K562 (cell line): ENCODE measurements at regions not wholly inside any gene's neighbourhood (a gene's known extent, or its start where the extent isn't known, plus 50 kb on each side); places are given as distances from the start of the nearest gene placed in this dataset.

Experiments
- ATAC-seq: fragments of 200-7000 bp; cut with Tn5 transposase; 3 replicates; pipeline ENCODE4 v1.9.1; 2020; ENCODE audit warnings: moderate library complexity
- BruUV-seq: library from RNA; stranded (reverse); fragments of 400-500 nt; replicated peaks from 2 replicates; lab custom pipeline; 2021; lab: Mats Ljungman, UMichigan
- CTCF ChIA-PET: fragments of 300-600 bp; formaldehyde crosslinking; extraction: SDS; loops from one replicate; lab custom pipeline; 2021; ENCODE audit warnings: low intra/inter-chr PET ratio; lab: Yijun Ruan, JAX
- POLR2A ChIA-PET: fragments of 300-600, 350-650 bp; sonication (Branson Sonifier 250); formaldehyde crosslinking; extraction: SDS; loops from one replicate; lab custom pipeline; 2021; ENCODE audit warnings: antibody characterized with exemption, inconsistent platforms; lab: Yijun Ruan, JAX
- DNase-seq, 4 experiments: peaks; one replicate each; pipeline versions ENCODE4 v3.0.0 to v3.0.0-alpha.2; 2011 to 2018; ENCODE audit warnings: low spot score in 3 of 4, mixed read lengths in 3 of 4; ENCODE audit errors: extremely low read depth in 1 of 4
- FAIRE-seq: peaks from 2 replicates; lab custom pipeline; 2011; peaks lifted over from hg19 to GRCh38; lab: Jason Lieb, UNC
- H2AFZ ChIP-seq: 2 replicates; pipeline ENCODE4 v1.6.0; 2011; ENCODE audit warnings: low read depth, low read length, control low read depth, inconsistent platforms
- H3K27ac ChIP-seq: fragments of 200-600 bp; 3 replicates; pipeline ENCODE4 v1.8.0; 2011; ENCODE audit warnings: low read depth, mild to moderate bottlenecking, control low read depth, inconsistent platforms, low read length, moderate library complexity, mixed read lengths; ENCODE audit errors: extremely low read depth
- H3K27me3 ChIP-seq, 2 experiments: fragments of 300-600 bp in 1 of 2; 2 replicates in 1 of 2; 3 replicates in 1 of 2; pipeline versions ENCODE4 v1.6.0 to v1.8.0; 2011; ENCODE audit warnings: inconsistent platforms in 2 of 2, low read length in 2 of 2, mild to moderate bottlenecking in 1 of 2, mixed read lengths in 1 of 2, moderate library complexity in 1 of 2; ENCODE audit not compliant: control insufficient read depth in 2 of 2, insufficient read depth in 2 of 2
- H3K36me3 ChIP-seq: fragments of 300-600 bp; 3 replicates; pipeline ENCODE4 v1.8.0; 2011; ENCODE audit warnings: mild to moderate bottlenecking, low read length, inconsistent platforms; ENCODE audit not compliant: control insufficient read depth, insufficient read depth
- H3K4me1 ChIP-seq, 2 experiments: fragments of 200-600 bp in 1 of 2; replicated peaks in 1 of 2; 2 replicates in 1 of 2; 3 replicates in 1 of 2; pipeline versions ENCODE4 v1.5.1 to v1.8.0; 2011; ENCODE audit warnings: inconsistent platforms in 2 of 2, low read length in 2 of 2, mild to moderate bottlenecking in 1 of 2, mixed read lengths in 1 of 2, moderate library complexity in 1 of 2; ENCODE audit not compliant: control insufficient read depth in 2 of 2, insufficient read depth in 2 of 2
- H3K4me2 ChIP-seq: 2 replicates; pipeline ENCODE4 v1.6.1; 2011; ENCODE audit warnings: low read length, control low read depth, inconsistent platforms, mixed read lengths; ENCODE audit not compliant: insufficient read depth
- H3K4me3 ChIP-seq: fragments of 200-600 bp; sonication (generic), shearing (Covaris generic); 2 replicates; pipeline ENCODE4 v1.5.1; 2016; ENCODE audit warnings: control low read depth, inconsistent platforms
- H3K79me2 ChIP-seq: fragments of 200-600 bp; 3 replicates; pipeline ENCODE4 v1.8.0; 2011; ENCODE audit warnings: low read length, inconsistent platforms; ENCODE audit not compliant: control insufficient read depth, insufficient read depth
- H3K9ac ChIP-seq, 2 experiments: 2 replicates each; pipeline versions ENCODE4 v1.6.0 to v1.6.1; 2011; ENCODE audit warnings: low read depth in 2 of 2, low read length in 2 of 2, control low read depth in 1 of 2, inconsistent platforms in 1 of 2, mild to moderate bottlenecking in 1 of 2, mixed read lengths in 1 of 2; ENCODE audit not compliant: insufficient read depth in 1 of 2
- H3K9me1 ChIP-seq: one replicate; pipeline ENCODE4 v1.6.0; 2011; ENCODE audit warnings: inconsistent platforms, mild to moderate bottlenecking, low read length, moderate library complexity; ENCODE audit not compliant: control insufficient read depth, insufficient read depth
- H3K9me3 ChIP-seq: replicated peaks from 2 replicates; pipeline ENCODE4 v1.5.1; 2011; ENCODE audit warnings: low read depth, low read length, inconsistent platforms; ENCODE audit not compliant: control insufficient read depth, insufficient read depth
- H4K20me1 ChIP-seq: replicated peaks from 2 replicates; pipeline ENCODE4 v1.6.1; 2011; ENCODE audit warnings: low read length, inconsistent platforms, mixed read lengths; ENCODE audit not compliant: control insufficient read depth, insufficient read depth
- ESRRA ChIP-seq: fragments of 450-650 bp; IDR thresholded peaks from 2 replicates; pipeline ENCODE4 v1.6.1; 2014; ENCODE audit warnings: low read depth, mild to moderate bottlenecking, moderate library complexity, borderline replicate concordance
- MAX ChIP-seq: sonication (generic); formaldehyde crosslinking; IDR thresholded peaks from 2 replicates; pipeline ENCODE4 v1.9.0; 2022; ENCODE audit warnings: mild to moderate bottlenecking, missing genetic modification reagents
- MXI1 ChIP-seq: IDR thresholded peaks from 2 replicates; pipeline ENCODE4 v1.6.1; 2011; ENCODE audit warnings: low read depth, mild to moderate bottlenecking, improper control_type of control experiment, low read length
- NFIC ChIP-seq: fragments of 450-650 bp; IDR thresholded peaks from 2 replicates; pipeline ENCODE4 v1.6.1; 2017; ENCODE audit warnings: mild to moderate bottlenecking, inconsistent platforms
- PREB ChIP-seq: sonication (generic); formaldehyde crosslinking; IDR thresholded peaks from 2 replicates; pipeline ENCODE4 v1.8.1; 2023; ENCODE audit warnings: mild to moderate bottlenecking, missing genetic modification reagents
- TAF15 ChIP-seq: fragments of 200-400 bp; formaldehyde crosslinking; IDR thresholded peaks from 2 replicates; pipeline ENCODE4 v1.6.1; 2017; ENCODE audit warnings: mild to moderate bottlenecking, low read depth, low read length, moderate library complexity
- TAF7 ChIP-seq: fragments of 450-650 bp; IDR thresholded peaks from 2 replicates; pipeline ENCODE4 v1.6.1; 2016; ENCODE audit warnings: missing genetic modification characterization, missing compliant biosample characterization
- ZNF408 ChIP-seq: fragments of 250-450 bp; sonication (Bioruptor Pico); IDR thresholded peaks from 2 replicates; pipeline ENCODE4 v1.4.0; 2020; ENCODE audit warnings: low read depth, mild to moderate bottlenecking, moderate library complexity
- WGBS: fragments of 100-300 bp; shearing (Covaris generic); methylation state at CpG from one replicate; pipeline ENCODE4 v1.1.6; 2016; ENCODE audit warnings: low coverage, mixed read lengths; ENCODE audit not compliant: insufficient coverage; ENCODE audit errors: missing lambda C conversion rate; 5-methylcytosine and 5-hydroxymethylcytosine counted together
- in situ Hi-C: fragments of 300-500 bp; cut with MboI; formaldehyde crosslinking; loops from 4 replicates; pipeline ENCODE4 v1.15.0; 2018; ENCODE audit warnings: inconsistent platforms, mixed read lengths
- intact Hi-C: fragments of 100-400 bp; cut with micrococcal nuclease; formaldehyde crosslinking; loops from 2 replicates; pipeline ENCODE4 v1.14.2; 2022

- DNase-seq (no peak), ATAC-seq (no peak), FAIRE-seq (no peak)
- Histone ChIP-seq H3K4me2 (no peak overlapping the region), H3K4me3 (no peak overlapping the region), H3K9me1 (no peaks in the 10 kb centered on the region), H3K36me3 (no peaks in the 10 kb centered on the region), H3K27ac (no peak overlapping the region), H3K27me3 (no peaks in the 10 kb centered on the region), H2AFZ (no peak overlapping the region), H3K9me3 (no peaks in the 10 kb centered on the region), H3K9ac (no peak overlapping the region), H3K4me1 (no peaks in the 10 kb centered on the region), H3K79me2 (no peaks in the 10 kb centered on the region)
- in situ Hi-C loops = no loop called here
- POLR2A ChIA-PET = no interaction called here
- WGBS = 0% methylated on average over 6 of the region's 6 CpGs
- intact Hi-C loops = no loop called here
- BruUV-seq = no TSS peak
- CTCF ChIA-PET = no interaction called here
- TF ChIP-seq NFIC (no peak), PREB (CRISPR knock-in tag) (no peak), MXI1 (no peak), ZNF408 (no peak), TAF15 (no peak), ESRRA (no peak), TAF7 (no peak), MAX (CRISPR knock-in tag) (no peak)
- TF ChIP-seq, all 486 proteins: peak for 0
- no peaks in the 10 kb centered on the region; the same call in 1 of the 2 replicates for H4K20me1 ChIP-seq
Observed at GRCh38 chr20:19833395-19833794, 75.3 kb downstream of the RIN2 start.
